SHP77 treated with DMSO at 0.1 percent for 48 hours (cell line): ENCODE measurements at regions not wholly inside any gene's neighbourhood (a gene's known extent, or its start where the extent isn't known, plus 50 kb on each side); places are given as distances from the start of the nearest gene placed in this dataset.
"Not testable (repeated sequence)": the region's sequence is repeated elsewhere in the genome, so short reads cannot be mapped to it uniquely, and the experiment has no call there.

Experiments used
- DNase-seq: peaks from one replicate; lab custom pipeline; 2025; lab: John Stamatoyannopoulos, UW

GRCh38 chr15:77944002-77944867 is 133.3 kb downstream of the TBC1D2B start:
- no peak for DNase-seq

GRCh38 chr15:77942611-77943211 is 134.8 kb downstream of the TBC1D2B start:
- DNase-seq, result no peak

GRCh38 chr15:77941090-77941827 is 136.3 kb downstream of the TBC1D2B start:
- not testable (repeated sequence) for DNase-seq

GRCh38 chr15:77940381-77940947 is 137.0 kb downstream of the TBC1D2B start:
- no peak for DNase-seq

- DNase-seq, result no peak
Observed at GRCh38 chr15:77939851-77940250, 137.7 kb downstream of the TBC1D2B start.

- not testable (repeated sequence) for DNase-seq
Observed at GRCh38 chr15:77939026-77939425, 138.5 kb downstream of the TBC1D2B start.

- not testable (repeated sequence) for DNase-seq
Observed at GRCh38 chr15:77938546-77938945, 139.0 kb downstream of the TBC1D2B start.

GRCh38 chr15:77936567-77936966 is 140.9 kb downstream of the TBC1D2B start:
- DNase-seq, result not testable (repeated sequence)

- DNase-seq, result not testable (repeated sequence)
Observed at GRCh38 chr15:77934516-77934915, 143.0 kb downstream of the TBC1D2B start.

- not testable (repeated sequence) for DNase-seq
Observed at GRCh38 chr15:77930907-77931306, 146.6 kb downstream of the TBC1D2B start.

GRCh38 chr15:77930490-77930889 is 147.0 kb downstream of the TBC1D2B start:
- DNase-seq, result not testable (repeated sequence)

- not testable (repeated sequence) for DNase-seq
Observed at GRCh38 chr15:77926789-77927188, 150.7 kb downstream of the TBC1D2B start.

- not testable (repeated sequence) for DNase-seq
Observed at GRCh38 chr15:77926296-77926695, 151.2 kb downstream of the TBC1D2B start.

GRCh38 chr15:77925101-77925500 is 152.4 kb downstream of the TBC1D2B start:
- not testable (repeated sequence) for DNase-seq

- DNase-seq, result no peak
Observed at GRCh38 chr15:77921664-77922063, 155.8 kb downstream of the TBC1D2B start.

- DNase-seq, result not testable (repeated sequence)
Observed at GRCh38 chr15:77916966-77917635, 160.4 kb downstream of the TBC1D2B start.

- not testable (repeated sequence) for DNase-seq
Observed at GRCh38 chr15:77915961-77916330, 161.6 kb downstream of the TBC1D2B start.

- DNase-seq, result no peak
Observed at GRCh38 chr15:77915261-77915960, 162.1 kb downstream of the TBC1D2B start.

- DNase-seq, result not testable (repeated sequence)
Observed at GRCh38 chr15:77914531-77914930, 163.0 kb downstream of the TBC1D2B start.

GRCh38 chr15:77910030-77910911 is 167.2 kb downstream of the TBC1D2B start:
- peak; percentile 48 for DNase-seq
